K562 (cell line): ENCODE measurements at regions not wholly inside any gene's neighbourhood (a gene's known extent, or its start where the extent isn't known, plus 50 kb on each side); places are given as distances from the start of the nearest gene placed in this dataset.

ENCODE experiments used
- CBFA2T2 ChIP-seq: fragments of 450-650 bp; conservative IDR thresholded peaks from 2 replicates; pipeline ENCODE4 v1.6.1; 2017; ENCODE audit warnings: mild to moderate bottlenecking
- MGA ChIP-seq: fragments of 450-650 bp; IDR thresholded peaks from 2 replicates; pipeline ENCODE4 v1.6.1; 2016; ENCODE audit warnings: mild to moderate bottlenecking, moderate library complexity
- ZNF133 ChIP-seq: fragments of 250-450 bp; sonication (Bioruptor Pico); IDR thresholded peaks from 2 replicates; pipeline ENCODE4 v1.4.0; 2020; ENCODE audit warnings: mild to moderate bottlenecking
- TF ChIP-seq, protein P1 (sequence below): fragments of 450-650 bp; conservative IDR thresholded peaks from 2 replicates; pipeline ENCODE4 v1.6.1; 2016; ENCODE audit warnings: missing genetic modification characterization, low read depth, mild to moderate bottlenecking, control low read depth, missing compliant biosample characterization

DNA sequence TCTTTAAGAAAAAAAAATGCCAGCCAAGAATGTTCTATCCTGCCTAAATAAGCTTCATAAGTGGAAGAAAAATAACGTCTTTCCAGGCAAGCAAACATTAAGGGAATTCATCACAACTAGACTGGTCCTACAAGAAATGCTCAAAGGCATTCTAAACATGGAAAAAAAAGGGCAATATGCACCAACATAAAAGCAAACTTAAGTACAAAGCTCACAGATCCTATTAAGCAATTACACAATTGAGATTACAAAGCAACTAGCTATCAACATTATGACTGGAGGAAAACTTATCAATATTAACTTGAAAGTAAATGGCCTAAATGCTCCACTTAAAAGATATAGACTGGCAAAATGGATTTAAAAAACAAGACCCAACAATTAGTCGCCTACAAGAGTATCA, 240.6 kb upstream of the CTAGE1 start (continued):
- TF ChIP-seq MGA, result no peak
- TF ChIP-seq CBFA2T2, result no peak
- TF ChIP-seq ZNF133 (CRISPR knock-in tag), result no peak
- TF ChIP-seq, protein P1, sequence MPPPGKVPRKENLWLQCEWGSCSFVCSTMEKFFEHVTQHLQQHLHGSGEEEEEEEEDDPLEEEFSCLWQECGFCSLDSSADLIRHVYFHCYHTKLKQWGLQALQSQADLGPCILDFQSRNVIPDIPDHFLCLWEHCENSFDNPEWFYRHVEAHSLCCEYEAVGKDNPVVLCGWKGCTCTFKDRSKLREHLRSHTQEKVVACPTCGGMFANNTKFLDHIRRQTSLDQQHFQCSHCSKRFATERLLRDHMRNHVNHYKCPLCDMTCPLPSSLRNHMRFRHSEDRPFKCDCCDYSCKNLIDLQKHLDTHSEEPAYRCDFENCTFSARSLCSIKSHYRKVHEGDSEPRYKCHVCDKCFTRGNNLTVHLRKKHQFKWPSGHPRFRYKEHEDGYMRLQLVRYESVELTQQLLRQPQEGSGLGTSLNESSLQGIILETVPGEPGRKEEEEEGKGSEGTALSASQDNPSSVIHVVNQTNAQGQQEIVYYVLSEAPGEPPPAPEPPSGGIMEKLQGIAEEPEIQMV (tag), result no peak
